Endothelial cell of umbilical vein (primary cell): ENCODE measurements at regions not wholly inside any gene's neighbourhood (a gene's known extent, or its start where the extent isn't known, plus 50 kb on each side); places are given as distances from the start of the nearest gene placed in this dataset.

Experiments
- BruUV-seq: library from RNA; stranded (reverse); fragments of 400-500 nt; replicated peaks from 2 replicates; lab custom pipeline; 2021; lab: Mats Ljungman, UMichigan
- CTCF ChIA-PET: fragments of 300-600, 350-600 bp; sonication (Branson Sonifier 250); formaldehyde crosslinking; loops from one replicate; lab custom pipeline; 2021; ENCODE audit warnings: antibody characterized with exemption, inconsistent platforms; lab: Charles Lee
- POLR2A ChIA-PET: fragments of 300-600, 350-600 bp; sonication (Branson Sonifier 250); formaldehyde crosslinking; loops from one replicate; lab custom pipeline; 2021; ENCODE audit warnings: antibody characterized with exemption, inconsistent platforms; lab: Charles Lee
- DNase-seq: peaks from one replicate; pipeline ENCODE4 v3.0.0-alpha.2; 2011; ENCODE audit warnings: low read depth, low spot score
- FAIRE-seq: peaks from 2 replicates; lab custom pipeline; 2011; peaks lifted over from hg19 to GRCh38; lab: Jason Lieb, UNC
- H2AFZ ChIP-seq: 2 replicates; pipeline ENCODE4 v1.6.0; 2012; ENCODE audit warnings: low read depth, low read length, control low read depth, inconsistent platforms
- H3K27ac ChIP-seq: 2 replicates; pipeline ENCODE4 v1.5.1; 2011; ENCODE audit warnings: low read depth, mild to moderate bottlenecking, control low read depth, low read length, moderate library complexity; ENCODE audit not compliant: insufficient read depth
- H3K27me3 ChIP-seq, 2 experiments: 2 replicates each; pipeline versions ENCODE4 v1.6.0 to v1.6.1; 2011; ENCODE audit warnings: low read length in 2 of 2, mixed read lengths in 1 of 2; ENCODE audit not compliant: control insufficient read depth in 2 of 2, insufficient read depth in 2 of 2
- H3K36me3 ChIP-seq, 2 experiments: 2 replicates in 1 of 2; 3 replicates in 1 of 2; pipeline ENCODE4 v1.5.1; 2011; ENCODE audit warnings: low read length in 2 of 2, mild to moderate bottlenecking in 1 of 2, moderate library complexity in 1 of 2; ENCODE audit not compliant: control insufficient read depth in 2 of 2, insufficient read depth in 2 of 2; ENCODE audit errors: extremely low read depth in 1 of 2
- H3K4me1 ChIP-seq: 3 replicates; pipeline ENCODE4 v1.5.1; 2011; ENCODE audit warnings: mild to moderate bottlenecking, low read length; ENCODE audit not compliant: control insufficient read depth, insufficient read depth; ENCODE audit errors: extremely low read depth
- H3K4me2 ChIP-seq: 2 replicates; pipeline ENCODE4 v1.6.1; 2011; ENCODE audit warnings: low read length, control low read depth, mixed read lengths; ENCODE audit not compliant: insufficient read depth
- H3K4me3 ChIP-seq, 3 experiments: fragments of 200-600 bp in 1 of 3; sonication (generic), shearing (Covaris generic) in 1 of 3; replicated peaks in 1 of 3; 2 replicates each; pipeline ENCODE4 v1.5.1; 2011 to 2016; ENCODE audit warnings: control low read depth in 3 of 3, low read length in 3 of 3, mild to moderate bottlenecking in 2 of 3, inconsistent platforms in 1 of 3, low read depth in 1 of 3, moderate library complexity in 1 of 3; ENCODE audit not compliant: insufficient read depth in 1 of 3
- H3K79me2 ChIP-seq: 2 replicates; pipeline ENCODE4 v1.6.0; 2012; ENCODE audit warnings: low read length, inconsistent platforms; ENCODE audit not compliant: control insufficient read depth, insufficient read depth
- H3K9ac ChIP-seq: replicated peaks from 2 replicates; pipeline ENCODE3; 2011; ENCODE audit warnings: low read length, control low read depth; ENCODE audit not compliant: insufficient read depth; ENCODE audit errors: extremely low read depth
- H3K9me1 ChIP-seq: replicated peaks from 3 replicates; pipeline ENCODE4 v1.6.0; 2011; ENCODE audit warnings: mild to moderate bottlenecking, low read length; ENCODE audit not compliant: control insufficient read depth, insufficient read depth; ENCODE audit errors: extremely low read depth
- H3K9me3 ChIP-seq: replicated peaks from 2 replicates; pipeline ENCODE4 v1.5.1; 2012; ENCODE audit warnings: low read length, inconsistent platforms; ENCODE audit not compliant: control insufficient read depth, insufficient read depth
- H4K20me1 ChIP-seq: replicated peaks from 2 replicates; pipeline ENCODE3; 2011; ENCODE audit warnings: mild to moderate bottlenecking, low read length; ENCODE audit not compliant: control insufficient read depth, insufficient read depth; ENCODE audit errors: extremely low read depth
- EZH2 ChIP-seq: IDR thresholded peaks from 2 replicates; pipeline ENCODE4 v1.6.1; 2012; ENCODE audit warnings: borderline replicate concordance, low read depth, mild to moderate bottlenecking, moderate library complexity, low read length, inconsistent platforms; ENCODE audit not compliant: severe bottlenecking
- FOS ChIP-seq: IDR thresholded peaks from 2 replicates; pipeline ENCODE4 v1.6.1; 2011; ENCODE audit warnings: mild to moderate bottlenecking, low read length, moderate library complexity, borderline replicate concordance; ENCODE audit not compliant: insufficient read depth
- GATA2 ChIP-seq: IDR thresholded peaks from 2 replicates; pipeline ENCODE4 v1.7.0; 2011; ENCODE audit warnings: low read depth, mild to moderate bottlenecking, moderate library complexity, mixed read lengths, low read length; ENCODE audit not compliant: insufficient read length, insufficient read depth
- JUN ChIP-seq: IDR thresholded peaks from 2 replicates; pipeline ENCODE4 v1.6.1; 2011; ENCODE audit warnings: borderline replicate concordance, low read depth; ENCODE audit not compliant: insufficient read length, insufficient read depth
- MYC ChIP-seq: IDR thresholded peaks from one replicate; pipeline ENCODE4 v1.6.1; 2011; ENCODE audit warnings: mild to moderate bottlenecking, low read depth, low read length
- POLR2A ChIP-seq: IDR thresholded peaks from 2 replicates; pipeline ENCODE4 v1.6.1; 2012; ENCODE audit warnings: low read depth, mild to moderate bottlenecking, control low read depth, low read length
- POLR2AphosphoS5 ChIP-seq: IDR thresholded peaks from 2 replicates; pipeline ENCODE4 v1.6.1; 2012; ENCODE audit warnings: low read depth, mild to moderate bottlenecking, control low read depth, low read length, moderate library complexity; ENCODE audit not compliant: insufficient read depth
- dilution Hi-C: fragments of 300-500 bp; cut with MboI; formaldehyde crosslinking; loops from one replicate; pipeline ENCODE4 v1.15.0; 2019; ENCODE audit warnings: low sequenced_read_pairs; ENCODE audit not compliant: extremely low pct_ligation_motif_present
- intact Hi-C: fragments of 100-400 bp; cut with micrococcal nuclease; formaldehyde crosslinking; loops from one replicate; pipeline ENCODE4 v1.10.0; 2022
- TF ChIP-seq, protein P1 (sequence below), 2 donors: IDR thresholded peaks; 1 replicate in 1 of 2; 2 replicates in 1 of 2; pipeline ENCODE4 v1.5.1; 2011; ENCODE audit warnings: low read length in 2 of 2, mild to moderate bottlenecking in 2 of 2, moderate library complexity in 2 of 2, control low read depth in 1 of 2, inconsistent platforms in 1 of 2, low read depth in 1 of 2; ENCODE audit not compliant: insufficient read depth in 1 of 2; ENCODE audit errors: extremely low read depth in 1 of 2
- TF ChIP-seq, protein P2 (sequence below): IDR thresholded peaks from 2 replicates; pipeline ENCODE4 v1.6.1; 2011; ENCODE audit not compliant: insufficient read depth, insufficient read length

DNA sequence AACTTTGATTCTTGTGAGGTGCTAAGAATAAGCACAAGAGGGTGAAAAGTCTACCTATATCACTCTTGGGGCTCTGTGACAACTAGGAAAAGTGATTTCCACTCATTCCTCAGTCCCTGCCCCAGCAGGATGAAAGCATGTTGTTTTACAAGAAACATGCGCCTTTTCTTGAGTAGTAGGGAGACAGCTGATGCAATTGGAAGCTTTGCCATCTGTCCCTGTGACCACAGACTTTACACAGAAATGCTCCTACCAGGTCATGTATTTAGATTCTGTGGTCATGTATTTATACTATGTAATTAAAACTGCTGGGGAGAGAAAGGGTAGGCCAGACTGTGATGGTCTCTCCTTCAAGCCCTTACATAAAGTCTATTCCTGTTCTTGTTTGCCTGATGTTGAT lies 445.5 kb downstream of the PTPRC start:
- POLR2A ChIA-PET = no interaction called here
- no peak for DNase-seq

More for the DNA sequence above, 445.5 kb downstream of the PTPRC start:
- no peak overlapping the region for H3K4me2 ChIP-seq
- no peak overlapping the region for H3K27ac ChIP-seq
- no peaks in the 10 kb centered on the region for H4K20me1 ChIP-seq
- no peaks in the 10 kb centered on the region for H3K27me3 ChIP-seq
- H3K9ac ChIP-seq = no peak overlapping the region
- intact Hi-C loops (loop anchor here (1.0 kb wide), 1 partner anchor 19 kb away; no protein-coding TSS in a partner anchor), dilution Hi-C loops (no loop called here)
- H3K4me1 ChIP-seq = no peaks in the 10 kb centered on the region
- no peak overlapping the region for H2AFZ ChIP-seq
- TF ChIP-seq, protein P1, sequence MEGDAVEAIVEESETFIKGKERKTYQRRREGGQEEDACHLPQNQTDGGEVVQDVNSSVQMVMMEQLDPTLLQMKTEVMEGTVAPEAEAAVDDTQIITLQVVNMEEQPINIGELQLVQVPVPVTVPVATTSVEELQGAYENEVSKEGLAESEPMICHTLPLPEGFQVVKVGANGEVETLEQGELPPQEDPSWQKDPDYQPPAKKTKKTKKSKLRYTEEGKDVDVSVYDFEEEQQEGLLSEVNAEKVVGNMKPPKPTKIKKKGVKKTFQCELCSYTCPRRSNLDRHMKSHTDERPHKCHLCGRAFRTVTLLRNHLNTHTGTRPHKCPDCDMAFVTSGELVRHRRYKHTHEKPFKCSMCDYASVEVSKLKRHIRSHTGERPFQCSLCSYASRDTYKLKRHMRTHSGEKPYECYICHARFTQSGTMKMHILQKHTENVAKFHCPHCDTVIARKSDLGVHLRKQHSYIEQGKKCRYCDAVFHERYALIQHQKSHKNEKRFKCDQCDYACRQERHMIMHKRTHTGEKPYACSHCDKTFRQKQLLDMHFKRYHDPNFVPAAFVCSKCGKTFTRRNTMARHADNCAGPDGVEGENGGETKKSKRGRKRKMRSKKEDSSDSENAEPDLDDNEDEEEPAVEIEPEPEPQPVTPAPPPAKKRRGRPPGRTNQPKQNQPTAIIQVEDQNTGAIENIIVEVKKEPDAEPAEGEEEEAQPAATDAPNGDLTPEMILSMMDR (IDR thresholded peaks at IDR 0.05; ENCODE audit: extremely low read depth in 1 of 2, insufficient read depth in 1 of 2, low read depth in 1 of 2, low read length in 2 of 2) = no peak
- TF ChIP-seq MYC (no peak), JUN (no peak), FOS (no peak), EZH2 (no peak), POLR2AphosphoS5 (no peak), GATA2 (no peak), POLR2A (no peak)
- TF ChIP-seq, protein P2, sequence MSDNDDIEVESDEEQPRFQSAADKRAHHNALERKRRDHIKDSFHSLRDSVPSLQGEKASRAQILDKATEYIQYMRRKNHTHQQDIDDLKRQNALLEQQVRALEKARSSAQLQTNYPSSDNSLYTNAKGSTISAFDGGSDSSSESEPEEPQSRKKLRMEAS = no peak
- CTCF ChIA-PET = interaction anchor here (0.8 to 1.5 kb wide), 2 partner anchors 10 kb away, joined by 3 to 5 read pairs; no protein-coding TSS in a partner anchor
- no peak overlapping the region for H3K4me3 ChIP-seq
- no peaks in the 10 kb centered on the region for H3K9me1 ChIP-seq
- H3K79me2 ChIP-seq = no peaks in the 10 kb centered on the region
- no peaks in the 10 kb centered on the region for H3K9me3 ChIP-seq
- FAIRE-seq = no peak
- H3K36me3 ChIP-seq = no peaks in the 10 kb centered on the region
- BruUV-seq = no TSS peak
